DOHH2 (cell line): ENCODE measurements at regions not wholly inside any gene's neighbourhood (a gene's known extent, or its start where the extent isn't known, plus 50 kb on each side); places are given as distances from the start of the nearest gene placed in this dataset.

Experiments used
- EZH2phosphoT487 ChIP-seq: fragments of 200-600 bp; sonication (generic); IDR thresholded peaks from 2 replicates; pipeline ENCODE4 v1.6.1; 2017; ENCODE audit warnings: borderline replicate concordance, mild to moderate bottlenecking, antibody characterized with exemption, low read length, moderate library complexity, mixed read lengths
- TF ChIP-seq, protein P1 (sequence below): fragments of 200-600 bp; sonication (generic); IDR thresholded peaks from one replicate; pipeline ENCODE4 v1.5.1; 2014; ENCODE audit warnings: antibody characterized with exemption, mild to moderate bottlenecking, low read depth, low read length; ENCODE audit not compliant: poor library complexity, severe bottlenecking

DNA sequence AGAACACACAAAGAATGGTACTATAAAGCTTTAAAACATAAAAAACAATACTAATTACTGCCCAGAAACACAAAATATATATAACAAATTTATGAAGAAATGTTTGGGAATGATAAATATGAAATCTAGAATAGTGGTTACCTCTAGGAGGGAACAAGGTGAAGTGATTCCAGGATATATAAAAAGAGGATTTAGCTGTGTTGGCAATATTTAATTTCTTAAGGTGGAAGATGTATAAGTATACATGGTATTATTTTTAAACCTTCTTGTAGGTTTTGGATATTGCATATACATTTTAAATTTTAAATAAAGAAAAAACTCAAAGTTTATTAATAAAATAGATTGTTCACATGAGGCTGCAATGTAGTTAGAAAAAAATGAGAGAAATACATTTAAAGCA is 112.7 kb upstream of the ZNF618 start:
- TF ChIP-seq, protein P1, sequence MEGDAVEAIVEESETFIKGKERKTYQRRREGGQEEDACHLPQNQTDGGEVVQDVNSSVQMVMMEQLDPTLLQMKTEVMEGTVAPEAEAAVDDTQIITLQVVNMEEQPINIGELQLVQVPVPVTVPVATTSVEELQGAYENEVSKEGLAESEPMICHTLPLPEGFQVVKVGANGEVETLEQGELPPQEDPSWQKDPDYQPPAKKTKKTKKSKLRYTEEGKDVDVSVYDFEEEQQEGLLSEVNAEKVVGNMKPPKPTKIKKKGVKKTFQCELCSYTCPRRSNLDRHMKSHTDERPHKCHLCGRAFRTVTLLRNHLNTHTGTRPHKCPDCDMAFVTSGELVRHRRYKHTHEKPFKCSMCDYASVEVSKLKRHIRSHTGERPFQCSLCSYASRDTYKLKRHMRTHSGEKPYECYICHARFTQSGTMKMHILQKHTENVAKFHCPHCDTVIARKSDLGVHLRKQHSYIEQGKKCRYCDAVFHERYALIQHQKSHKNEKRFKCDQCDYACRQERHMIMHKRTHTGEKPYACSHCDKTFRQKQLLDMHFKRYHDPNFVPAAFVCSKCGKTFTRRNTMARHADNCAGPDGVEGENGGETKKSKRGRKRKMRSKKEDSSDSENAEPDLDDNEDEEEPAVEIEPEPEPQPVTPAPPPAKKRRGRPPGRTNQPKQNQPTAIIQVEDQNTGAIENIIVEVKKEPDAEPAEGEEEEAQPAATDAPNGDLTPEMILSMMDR: no peak
- TF ChIP-seq EZH2phosphoT487: no peak
